ENCODE measurements at regions not wholly inside any gene's neighbourhood (a gene's known extent, or its start where the extent isn't known, plus 50 kb on each side); places are given as distances from the start of the nearest gene placed in this dataset.

DNA sequence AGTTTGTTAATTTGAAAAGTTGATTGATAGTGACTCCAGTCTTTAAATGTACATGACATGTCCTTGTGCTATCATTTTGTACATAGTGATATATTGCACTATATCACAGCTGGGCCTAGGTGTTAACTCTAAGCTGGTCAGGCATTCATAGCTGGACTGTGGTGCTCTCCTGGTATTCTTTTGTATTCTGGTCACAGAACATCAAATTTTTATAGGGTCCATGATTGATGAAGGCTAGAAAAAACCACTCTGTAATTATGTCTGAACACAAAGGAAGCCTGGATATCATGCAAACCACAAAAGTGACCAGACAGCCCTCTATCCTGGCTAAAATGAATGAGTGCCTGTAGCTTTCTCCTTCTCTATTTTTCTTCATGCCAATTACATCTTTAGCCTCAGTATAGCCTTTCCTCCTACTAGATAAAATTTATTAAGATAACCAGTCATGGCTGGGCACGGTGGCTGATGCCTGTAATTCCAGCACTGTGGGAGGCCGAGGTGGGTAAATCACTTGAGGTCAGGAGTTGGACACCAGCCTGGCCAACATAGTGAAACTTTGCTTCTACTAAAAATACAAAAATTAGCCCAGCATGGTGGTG is 134.9 kb upstream of the B3GALT2 start:
- ChIA-PET CTCF (no interaction called here), POLR2A (no interaction called here)
- FAIRE-seq = no peak
- no peaks in the 10 kb centered on the region for H3K36me3 ChIP-seq (ENCODE audit: control insufficient read depth in 2 of 2, extremely low read depth in 1 of 2, insufficient read depth in 2 of 2, low read length in 2 of 2)
- intact Hi-C loops (cut with micrococcal nuclease) = no loop called here
- no peak for DNase-seq (ENCODE audit: low read depth, low spot score)
- no peaks in the 10 kb centered on the region for H4K20me1 ChIP-seq (replicated peaks; ENCODE audit: control insufficient read depth, extremely low read depth, insufficient read depth, low read length)
- H3K4me2 ChIP-seq (ENCODE audit: insufficient read depth, low read length) = no peak overlapping the region
- peaks cover 18% of the 10 kb centered on the region for H3K4me1 ChIP-seq (ENCODE audit: control insufficient read depth, extremely low read depth, insufficient read depth, low read length)
- H2AFZ ChIP-seq (ENCODE audit: low read depth, low read length) = no peak overlapping the region
- no peaks in the 10 kb centered on the region for H3K9me1 ChIP-seq (replicated peaks; ENCODE audit: control insufficient read depth, extremely low read depth, insufficient read depth, low read length)
- no peak overlapping the region for H3K9ac ChIP-seq (replicated peaks; ENCODE audit: extremely low read depth, insufficient read depth, low read length)
- TF ChIP-seq FOS (IDR thresholded peaks at IDR 0.05; ENCODE audit: borderline replicate concordance, insufficient read depth, low read length) (no peak), JUN (IDR thresholded peaks at IDR 0.05; ENCODE audit: borderline replicate concordance, insufficient read depth, insufficient read length, low read depth) (no peak), CTCF (IDR thresholded peaks at IDR 0.05; ENCODE audit: extremely low read depth in 1 of 2, insufficient read depth in 1 of 2, low read depth in 1 of 2, low read length in 2 of 2) (no peak), POLR2A (IDR thresholded peaks at IDR 0.05; ENCODE audit: low read depth, low read length) (no peak), GATA2 (IDR thresholded peaks at IDR 0.05; ENCODE audit: insufficient read depth, insufficient read length, low read depth, low read length) (no peak)
- TF ChIP-seq, protein P1, sequence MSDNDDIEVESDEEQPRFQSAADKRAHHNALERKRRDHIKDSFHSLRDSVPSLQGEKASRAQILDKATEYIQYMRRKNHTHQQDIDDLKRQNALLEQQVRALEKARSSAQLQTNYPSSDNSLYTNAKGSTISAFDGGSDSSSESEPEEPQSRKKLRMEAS (IDR thresholded peaks at IDR 0.05; ENCODE audit: insufficient read depth, insufficient read length) = no peak
- H3K4me3 ChIP-seq (replicated peaks in 1 of 3; ENCODE audit: insufficient read depth in 1 of 3, low read depth in 1 of 3, low read length in 3 of 3) = no peak overlapping the region
- dilution Hi-C loops (cut with MboI; ENCODE audit: extremely low pct_ligation_motif_present, low sequenced_read_pairs) = no loop called here
- BruUV-seq (replicated peaks) = no TSS peak
- no peaks in the 10 kb centered on the region for H3K27me3 ChIP-seq (ENCODE audit: control insufficient read depth in 2 of 2, insufficient read depth in 2 of 2, low read length in 2 of 2)
- peak overlapping the region; percentile 70 for H3K27ac ChIP-seq (ENCODE audit: insufficient read depth, low read depth, low read length)
- no peaks in the 10 kb centered on the region for H3K9me3 ChIP-seq (replicated peaks; ENCODE audit: control insufficient read depth, insufficient read depth, low read length)
- H3K79me2 ChIP-seq (ENCODE audit: control insufficient read depth, insufficient read depth, low read length) = no peaks in the 10 kb centered on the region

DNA sequence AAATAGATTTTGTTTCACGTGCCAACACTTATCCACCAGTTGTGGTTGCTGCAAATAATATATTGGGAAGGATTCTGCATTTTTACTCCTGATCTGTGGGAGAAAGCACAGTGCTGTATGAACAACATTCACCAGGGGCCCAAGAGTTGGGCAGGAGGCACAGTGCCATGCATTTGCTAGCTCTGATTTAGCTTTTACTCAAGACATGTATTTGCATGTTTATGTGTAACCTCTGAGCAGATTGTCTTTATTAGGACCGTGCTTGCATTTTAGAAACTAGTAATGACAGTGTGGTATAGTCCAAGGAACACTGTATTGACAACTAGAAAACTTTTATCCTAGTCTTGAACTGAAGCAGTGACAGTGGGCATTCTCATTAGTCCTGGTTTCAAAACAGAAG is 133.9 kb upstream of the B3GALT2 start:
- Histone ChIP-seq H2AFZ (ENCODE audit: low read depth, low read length) (no peak overlapping the region), H3K79me2 (ENCODE audit: control insufficient read depth, insufficient read depth, low read length) (no peaks in the 10 kb centered on the region), H3K4me1 (ENCODE audit: control insufficient read depth, extremely low read depth, insufficient read depth, low read length) (peaks cover 18% of the 10 kb centered on the region), H3K4me2 (ENCODE audit: insufficient read depth, low read length) (no peak overlapping the region), H3K27ac (ENCODE audit: insufficient read depth, low read depth, low read length) (no peak overlapping the region), H3K9ac (replicated peaks; ENCODE audit: extremely low read depth, insufficient read depth, low read length) (no peak overlapping the region), H3K9me1 (replicated peaks; ENCODE audit: control insufficient read depth, extremely low read depth, insufficient read depth, low read length) (no peaks in the 10 kb centered on the region), H3K9me3 (replicated peaks; ENCODE audit: control insufficient read depth, insufficient read depth, low read length) (no peaks in the 10 kb centered on the region), H4K20me1 (replicated peaks; ENCODE audit: control insufficient read depth, extremely low read depth, insufficient read depth, low read length) (no peaks in the 10 kb centered on the region), H3K36me3 (ENCODE audit: control insufficient read depth in 2 of 2, extremely low read depth in 1 of 2, insufficient read depth in 2 of 2, low read length in 2 of 2) (no peaks in the 10 kb centered on the region), H3K4me3 (replicated peaks in 1 of 3; ENCODE audit: insufficient read depth in 1 of 3, low read depth in 1 of 3, low read length in 3 of 3) (no peak overlapping the region), H3K27me3 (ENCODE audit: control insufficient read depth in 2 of 2, insufficient read depth in 2 of 2, low read length in 2 of 2) (no peaks in the 10 kb centered on the region)
- ChIA-PET POLR2A (no interaction called here), CTCF (no interaction called here)
- no TSS peak for BruUV-seq (replicated peaks)
- TF ChIP-seq POLR2AphosphoS5 (IDR thresholded peaks at IDR 0.05; ENCODE audit: insufficient read depth, low read depth, low read length) = no peak
- dilution Hi-C loops (cut with MboI; ENCODE audit: extremely low pct_ligation_motif_present, low sequenced_read_pairs) (no loop called here), intact Hi-C loops (cut with micrococcal nuclease) (no loop called here)
- no peak for FAIRE-seq
- no peak for DNase-seq (ENCODE audit: low read depth, low spot score)
